ENCODE measurements at regions not wholly inside any gene's neighbourhood (a gene's known extent, or its start where the extent isn't known, plus 50 kb on each side); places are given as distances from the start of the nearest gene placed in this dataset.
A peak's percentile ranks its signal among the peaks of the same experiment; 100 is the strongest.

DNA sequence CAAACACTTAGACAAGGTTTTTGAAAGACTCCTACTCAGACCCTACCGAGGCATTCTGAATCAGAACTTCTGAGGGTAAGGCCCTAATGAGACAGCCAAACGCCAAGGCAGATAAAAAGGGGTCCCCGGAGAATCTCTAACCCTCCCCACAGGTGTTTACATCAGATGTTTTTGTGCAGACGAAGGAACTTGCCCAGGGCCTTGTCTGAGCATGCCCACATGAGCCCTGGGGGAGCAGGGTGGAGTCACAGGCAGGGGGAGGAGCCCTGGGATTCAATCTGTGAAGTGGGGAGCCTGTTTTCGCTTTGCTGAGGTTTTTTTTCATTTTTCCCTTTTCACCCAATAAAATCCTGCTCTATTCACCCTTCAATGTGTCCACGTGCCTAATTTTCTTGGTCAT, 61.6 kb upstream of the MED4 start (continued):
- TF ChIP-seq PKNOX1 (IDR thresholded peaks at IDR 0.05) (no peak), ZC3H11A (IDR thresholded peaks at IDR 0.05; ENCODE audit: low read depth, low read length) (no peak), TFAM (CRISPR knock-in tag; conservative IDR thresholded peaks at IDR 0.05) (no peak), E2F3 (CRISPR knock-in tag; IDR thresholded peaks at IDR 0.05) (no peak)

DNA sequence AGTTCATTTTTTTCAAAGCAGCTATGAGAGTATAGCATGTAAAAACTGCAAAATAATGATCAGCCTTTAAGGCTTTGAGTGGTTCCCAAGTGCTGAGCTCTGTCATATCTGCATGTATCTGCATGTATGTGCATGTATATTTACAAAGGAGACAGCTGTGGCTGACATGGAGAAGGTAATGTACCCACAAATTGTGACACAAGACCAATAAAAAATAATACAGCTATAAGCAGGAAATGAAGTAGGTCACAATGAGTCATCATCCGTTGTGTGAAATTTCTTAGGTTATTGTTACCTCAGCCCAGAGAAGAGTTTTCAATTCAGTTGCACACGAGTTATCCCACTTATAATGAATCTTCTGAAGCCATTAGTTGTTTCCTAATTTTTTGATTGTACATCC, 60.9 kb upstream of the MED4 start:
- Histone ChIP-seq H3K4me2 (ENCODE audit: insufficient read depth, low read length) (no peak overlapping the region), H3K9ac (ENCODE audit: insufficient read depth in 1 of 2, low read depth in 2 of 2, low read length in 2 of 2) (no peak overlapping the region), H4K20me1 (replicated peaks; ENCODE audit: control insufficient read depth, insufficient read depth, low read length) (no peaks in the 10 kb centered on the region), H3K9me3 (replicated peaks; ENCODE audit: control insufficient read depth, insufficient read depth, low read depth, low read length) (no peaks in the 10 kb centered on the region), H3K4me1 (replicated peaks in 1 of 2; ENCODE audit: control insufficient read depth in 2 of 2, insufficient read depth in 2 of 2, low read length in 2 of 2) (peaks cover 0 to 3% of the 10 kb centered on the region in 2 experiments; a peak in 1 of 5 replicates), H2AFZ (ENCODE audit: low read depth, low read length) (peak overlapping the region; percentile 77; the same call in 1 of the 2 replicates), H3K27ac (ENCODE audit: extremely low read depth, low read depth, low read length) (no peak overlapping the region), H3K4me3 (no peak overlapping the region), H3K36me3 (ENCODE audit: control insufficient read depth, insufficient read depth, low read length) (no peaks in the 10 kb centered on the region), H3K27me3 (ENCODE audit: control insufficient read depth in 2 of 2, insufficient read depth in 2 of 2, low read length in 2 of 2) (no peaks in the 10 kb centered on the region), H3K9me1 (ENCODE audit: control insufficient read depth, insufficient read depth, low read length) (no peaks in the 10 kb centered on the region), H3K79me2 (ENCODE audit: control insufficient read depth, insufficient read depth, low read length) (no peaks in the 10 kb centered on the region)
- DNase-seq (ENCODE audit: extremely low read depth in 1 of 4, low spot score in 3 of 4), result no peak
- ATAC-seq, result no peak
- TF ChIP-seq FOSL1 (tag; conservative IDR thresholded peaks at IDR 0.05) (peak; percentile 28; the same call in 1 of the 2 replicates), ELF1 (tag; IDR thresholded peaks at IDR 0.05) (no peak), ATF3 (IDR thresholded peaks at IDR 0.05) (peak; percentile 66; the same call in 1 of the 2 replicates), ATF3 (CRISPR knock-in tag; conservative IDR thresholded peaks at IDR 0.05) (no peak), ZNF282 (CRISPR knock-in tag; IDR thresholded peaks at IDR 0.05) (no peak), CEBPG (CRISPR knock-in tag; IDR thresholded peaks at IDR 0.05) (no peak), CEBPG (tag; conservative IDR thresholded peaks at IDR 0.05 in 1 of 2, IDR thresholded peaks at IDR 0.05 in 1 of 2) (0 out of 4 replicates have a peak, but pooled peaks of 1 of the 2 experiments have one; percentile 12), PRPF4 (IDR thresholded peaks at IDR 0.05; ENCODE audit: insufficient read depth, low read depth, low read length, poor library complexity, severe bottlenecking) (no peak), JUND (IDR thresholded peaks at IDR 0.05; ENCODE audit: borderline replicate concordance, low read depth, low read length) (no peak), JUND (tag; IDR thresholded peaks at IDR 0.05; ENCODE audit: borderline replicate concordance, low read depth, low read length) (peak; percentile 21; the same call in 1 of the 3 replicates)
- BruUV-seq (replicated peaks), result no TSS peak
- ChIA-PET POLR2A (no interaction called here), CTCF (ENCODE audit: low intra/inter-chr PET ratio) (no interaction called here)
- FAIRE-seq, result no peak
- in situ Hi-C loops (cut with MboI), result no loop called here
- WGBS (ENCODE audit: insufficient coverage, low coverage, missing lambda C conversion rate), result 13% methylated on average over 2 of the region's 2 CpGs
- intact Hi-C loops (cut with micrococcal nuclease), result no loop called here
